H1 (cell line): ENCODE measurements at regions not wholly inside any gene's neighbourhood (a gene's known extent, or its start where the extent isn't known, plus 50 kb on each side); places are given as distances from the start of the nearest gene placed in this dataset.

Source experiments
- JUND ChIP-seq: IDR thresholded peaks from 2 replicates; pipeline ENCODE4 v1.6.1; 2011; ENCODE audit warnings: mild to moderate bottlenecking, improper control_type of control experiment, low read length
- TF ChIP-seq, protein P1 (sequence below), 3 experiments: IDR thresholded peaks; 1 replicate in 2 of 3; 2 replicates in 1 of 3; pipeline versions ENCODE4 v1.5.1 to v1.6.1; 2011; ENCODE audit warnings: low read length in 3 of 3, mild to moderate bottlenecking in 3 of 3, inconsistent platforms in 2 of 3, low read depth in 1 of 3, moderate library complexity in 1 of 3; ENCODE audit not compliant: insufficient read depth in 1 of 3; ENCODE audit errors: control extremely low read depth in 1 of 3

DNA sequence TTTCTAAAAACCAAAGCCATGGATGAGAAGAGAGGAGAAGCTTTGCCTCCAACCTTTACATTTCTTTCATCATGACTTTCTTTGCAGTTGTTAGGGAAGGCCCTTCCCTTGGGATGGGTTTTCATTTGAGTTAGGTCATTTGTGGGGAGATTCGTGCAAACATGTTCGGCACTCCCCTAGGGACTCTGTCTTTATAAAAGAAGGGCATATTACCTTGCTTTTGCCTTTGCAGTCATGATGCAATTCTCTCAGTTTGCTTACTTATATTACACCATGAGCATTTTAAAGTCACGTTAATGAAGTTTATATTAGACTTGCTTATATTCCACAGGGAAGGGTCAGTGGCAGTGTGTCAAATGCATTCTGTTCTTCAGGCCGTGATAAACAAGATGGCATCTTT, 289.3 kb upstream of the WWC1 start (continued):
- TF ChIP-seq, protein P1, sequence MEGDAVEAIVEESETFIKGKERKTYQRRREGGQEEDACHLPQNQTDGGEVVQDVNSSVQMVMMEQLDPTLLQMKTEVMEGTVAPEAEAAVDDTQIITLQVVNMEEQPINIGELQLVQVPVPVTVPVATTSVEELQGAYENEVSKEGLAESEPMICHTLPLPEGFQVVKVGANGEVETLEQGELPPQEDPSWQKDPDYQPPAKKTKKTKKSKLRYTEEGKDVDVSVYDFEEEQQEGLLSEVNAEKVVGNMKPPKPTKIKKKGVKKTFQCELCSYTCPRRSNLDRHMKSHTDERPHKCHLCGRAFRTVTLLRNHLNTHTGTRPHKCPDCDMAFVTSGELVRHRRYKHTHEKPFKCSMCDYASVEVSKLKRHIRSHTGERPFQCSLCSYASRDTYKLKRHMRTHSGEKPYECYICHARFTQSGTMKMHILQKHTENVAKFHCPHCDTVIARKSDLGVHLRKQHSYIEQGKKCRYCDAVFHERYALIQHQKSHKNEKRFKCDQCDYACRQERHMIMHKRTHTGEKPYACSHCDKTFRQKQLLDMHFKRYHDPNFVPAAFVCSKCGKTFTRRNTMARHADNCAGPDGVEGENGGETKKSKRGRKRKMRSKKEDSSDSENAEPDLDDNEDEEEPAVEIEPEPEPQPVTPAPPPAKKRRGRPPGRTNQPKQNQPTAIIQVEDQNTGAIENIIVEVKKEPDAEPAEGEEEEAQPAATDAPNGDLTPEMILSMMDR (IDR thresholded peaks at IDR 0.05; ENCODE audit: control extremely low read depth in 1 of 3, insufficient read depth in 1 of 3, low read depth in 1 of 3, low read length in 3 of 3), result no peak
- no peak for TF ChIP-seq JUND
- TF ChIP-seq, all 59 proteins: peak for 0
